CD4-positive, alpha-beta T cell treated with Interleukin-10 for 1 hour (primary cell): ENCODE measurements at regions not wholly inside any gene's neighbourhood (a gene's known extent, or its start where the extent isn't known, plus 50 kb on each side); places are given as distances from the start of the nearest gene placed in this dataset.
A peak's percentile ranks its signal among the peaks of the same experiment; 100 is the strongest.

Source experiments
- DNase-seq: peaks from one replicate; pipeline ENCODE4 v3.0.0-alpha.2; 2020

DNA sequence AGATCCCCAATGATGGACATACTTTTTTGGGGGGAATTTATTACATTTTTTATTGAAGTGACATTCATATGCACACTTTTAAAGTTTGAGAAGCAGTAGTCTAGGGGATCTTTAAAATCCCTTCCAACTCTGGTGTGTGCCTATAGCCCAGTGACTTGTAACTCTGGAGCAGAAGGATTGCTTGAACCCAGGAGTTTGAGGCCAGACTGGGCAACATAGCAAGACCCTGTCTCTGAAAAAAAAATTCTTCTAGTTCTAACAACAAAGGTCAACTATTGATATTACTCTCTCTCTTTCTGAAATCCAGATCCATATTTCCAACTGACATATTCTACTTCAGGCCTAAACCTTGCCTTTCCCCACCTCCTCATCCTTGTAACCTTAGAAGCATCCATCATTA lies 148.2 kb upstream of the SPRY4 start:
- DNase-seq = no peak

DNA sequence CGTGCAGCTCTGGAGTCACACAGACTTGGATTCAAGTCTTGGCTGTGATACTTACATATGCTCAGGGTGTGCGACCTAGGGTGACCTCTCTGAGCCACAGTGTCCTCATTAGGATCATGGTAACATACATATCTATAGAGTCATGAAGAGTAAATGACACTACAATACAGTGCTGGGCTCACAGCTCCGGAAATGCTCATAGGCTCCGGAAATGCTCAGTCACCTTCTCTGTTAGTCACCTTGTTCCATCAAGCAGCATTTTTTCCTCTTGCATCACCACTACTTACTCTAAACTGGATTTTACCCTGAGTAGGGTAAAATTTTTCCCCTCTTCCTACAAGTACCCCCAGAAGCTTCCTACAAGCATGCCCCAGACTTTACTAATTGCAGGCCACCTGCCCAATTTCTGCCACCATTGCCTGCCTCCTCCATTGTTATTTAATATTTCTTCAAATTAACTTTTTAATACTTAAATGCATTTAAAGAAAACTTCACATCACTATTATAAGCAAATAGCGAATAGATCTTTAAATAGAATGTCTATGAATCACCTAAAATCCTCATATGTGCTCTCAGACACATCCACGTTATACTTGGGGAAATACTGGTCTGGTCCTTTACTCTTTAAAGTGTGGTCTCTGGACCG lies 147.6 kb upstream of the SPRY4 start:
- DNase-seq = peak; percentile 41

DNA sequence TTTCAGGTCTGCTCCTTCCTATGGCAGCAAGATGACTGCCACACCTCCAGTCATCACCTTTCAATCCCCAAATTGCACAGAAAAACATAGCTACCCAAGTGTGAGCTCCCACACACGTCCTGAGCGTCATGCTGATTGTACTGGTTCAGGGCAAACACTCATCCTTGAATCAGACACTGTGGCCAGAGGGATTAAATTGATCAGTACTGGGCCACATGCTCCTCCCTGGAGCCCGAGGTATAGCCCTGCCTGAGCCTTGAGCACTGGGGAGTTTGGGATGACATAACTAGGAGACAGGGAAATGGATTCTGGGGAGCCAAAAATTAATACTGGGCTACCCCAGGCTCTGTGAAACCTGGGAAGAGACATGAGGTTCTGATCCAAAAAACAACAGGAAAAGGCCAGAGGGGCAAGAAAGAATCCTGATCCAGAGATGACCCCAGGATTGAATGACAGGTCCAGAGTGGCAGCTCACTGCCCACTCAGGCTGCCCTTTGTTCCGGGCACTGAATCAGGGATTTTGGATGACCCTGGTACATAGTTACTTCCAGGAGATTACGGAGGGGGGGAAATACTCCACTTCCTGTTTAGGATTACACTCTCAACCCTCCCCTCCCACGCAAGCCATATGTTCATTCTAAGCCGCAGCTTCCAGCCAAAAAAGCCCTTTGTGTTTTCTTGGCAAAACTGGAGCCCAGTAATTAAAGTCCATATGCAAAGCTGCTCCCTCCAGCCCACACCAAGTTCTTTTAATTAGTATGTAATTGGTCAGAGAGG lies 141.6 kb upstream of the SPRY4 start:
- DNase-seq = no peak

DNA sequence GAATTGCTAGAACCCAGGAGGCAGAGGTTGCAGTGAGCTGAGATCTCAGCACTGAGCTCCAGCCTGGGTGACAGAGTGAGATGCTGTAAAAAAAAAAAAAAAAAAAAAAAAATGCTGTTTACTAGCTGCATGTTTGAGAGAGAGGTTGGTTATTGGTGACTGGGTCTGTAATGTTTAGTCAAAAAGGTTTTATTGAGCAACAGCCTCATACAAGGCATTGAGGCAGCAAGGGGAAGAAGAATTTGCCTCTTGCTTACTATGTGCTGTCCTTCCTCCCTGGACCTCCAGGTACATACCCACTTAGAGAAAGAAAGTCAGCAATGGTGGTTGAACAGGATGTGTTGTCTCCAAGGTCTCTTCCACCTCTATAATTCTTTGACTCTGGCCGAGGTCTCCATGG lies 140.7 kb upstream of the SPRY4 start:
- no peak for DNase-seq

DNA sequence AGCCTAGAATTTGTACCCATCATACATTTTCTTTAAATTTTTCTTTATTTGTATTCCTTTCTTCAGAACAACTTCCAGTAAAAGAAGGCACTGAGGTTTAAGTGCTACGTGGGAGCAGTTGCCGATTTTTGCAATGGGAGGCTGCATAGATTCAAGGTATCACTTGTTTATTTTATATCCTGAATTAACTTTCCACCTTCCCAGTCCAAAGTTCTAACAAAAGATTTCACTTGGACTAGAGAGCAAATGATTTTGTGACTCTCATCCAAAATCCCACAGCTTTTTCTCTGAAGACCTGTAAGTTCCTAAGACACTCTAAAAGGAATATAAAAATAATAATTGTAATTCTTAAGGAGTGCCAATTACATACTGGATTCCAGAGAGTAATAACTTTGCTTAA lies 139.1 kb upstream of the SPRY4 start:
- no peak for DNase-seq

DNA sequence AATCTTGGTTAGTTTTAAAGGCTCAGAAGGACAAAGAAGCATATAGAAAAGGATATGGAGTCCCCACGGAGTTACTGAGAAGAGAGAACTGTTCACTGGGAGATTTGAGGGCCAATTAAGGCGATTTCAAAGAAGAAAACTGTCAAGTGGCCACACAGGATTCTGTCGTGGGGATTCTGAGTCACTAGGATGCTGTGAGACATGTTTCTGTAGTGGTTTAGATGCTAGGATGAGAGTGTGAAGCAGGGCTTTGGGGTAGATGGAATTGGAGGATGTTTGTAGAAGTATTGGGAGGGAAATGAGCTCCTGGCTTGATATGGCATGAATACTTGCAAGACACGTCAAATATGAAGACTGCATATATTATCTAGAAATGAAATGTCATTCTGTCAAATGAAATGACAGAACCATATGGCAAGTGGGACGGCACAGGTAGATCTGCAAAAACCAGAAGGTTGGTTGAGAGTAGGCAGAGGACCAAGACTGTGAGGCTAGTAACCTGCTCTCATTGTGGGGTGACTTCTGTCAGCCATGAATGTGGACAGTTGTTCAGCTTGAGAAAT lies 136.3 kb upstream of the SPRY4 start:
- DNase-seq = no peak

DNA sequence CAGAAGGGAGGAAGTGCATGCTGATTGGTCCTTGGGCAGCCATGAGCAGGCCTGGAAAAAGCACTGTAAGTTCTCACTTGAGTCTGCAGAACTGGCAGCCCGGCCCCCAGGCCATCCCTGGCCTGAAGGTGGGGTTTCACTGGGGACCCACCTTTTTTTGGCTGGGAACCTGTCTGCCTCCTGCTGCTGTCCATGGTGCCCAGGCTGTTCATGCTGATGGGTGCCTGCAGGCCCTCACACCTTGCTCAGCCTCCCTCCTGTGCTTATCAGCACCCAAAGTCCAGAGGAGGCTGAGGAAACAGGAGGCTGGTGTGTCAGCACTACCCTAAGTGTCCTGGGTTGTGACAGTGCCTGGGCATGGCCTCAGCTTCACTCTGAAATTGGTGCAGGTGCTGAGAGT lies 134.4 kb upstream of the SPRY4 start:
- no peak for DNase-seq

DNA sequence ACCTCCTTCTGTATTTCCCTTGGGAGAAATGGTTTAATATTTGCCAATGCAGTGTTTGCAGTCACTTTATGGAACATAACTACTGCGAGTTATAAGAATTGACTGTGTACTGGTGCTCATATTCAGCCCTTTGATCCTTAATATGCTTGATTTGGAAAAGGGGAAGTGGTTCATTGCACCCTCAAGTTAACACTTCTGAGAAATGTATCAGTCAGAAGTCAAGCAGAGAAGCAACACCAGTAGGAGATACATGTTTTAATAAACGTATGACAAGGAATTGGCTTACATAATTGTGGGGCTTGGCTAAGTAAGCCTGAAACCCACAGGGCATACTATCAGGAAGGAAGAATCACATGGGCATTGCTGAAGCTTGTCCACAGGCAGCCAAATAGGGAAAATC lies 131.0 kb upstream of the SPRY4 start:
- DNase-seq = no peak

DNA sequence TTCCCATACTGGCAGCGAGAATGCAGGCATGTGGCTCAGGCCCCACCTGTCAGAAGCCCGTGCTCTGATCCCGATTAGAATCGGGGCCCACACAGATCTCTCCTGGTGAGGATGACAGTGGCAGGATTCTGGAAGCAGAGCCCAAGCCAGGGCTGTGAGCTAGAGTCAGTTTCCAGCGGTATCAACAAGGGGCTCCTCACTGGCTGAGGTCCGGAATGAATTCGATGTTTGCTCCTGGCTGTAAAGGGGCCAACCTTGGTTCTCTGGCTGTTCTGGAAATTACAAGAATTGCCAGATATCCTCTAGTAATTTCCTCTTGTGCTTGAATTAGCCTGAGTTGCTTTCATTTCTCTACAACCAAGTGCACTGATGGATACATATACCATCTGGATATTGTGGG lies 129.1 kb upstream of the SPRY4 start:
- no peak for DNase-seq

DNA sequence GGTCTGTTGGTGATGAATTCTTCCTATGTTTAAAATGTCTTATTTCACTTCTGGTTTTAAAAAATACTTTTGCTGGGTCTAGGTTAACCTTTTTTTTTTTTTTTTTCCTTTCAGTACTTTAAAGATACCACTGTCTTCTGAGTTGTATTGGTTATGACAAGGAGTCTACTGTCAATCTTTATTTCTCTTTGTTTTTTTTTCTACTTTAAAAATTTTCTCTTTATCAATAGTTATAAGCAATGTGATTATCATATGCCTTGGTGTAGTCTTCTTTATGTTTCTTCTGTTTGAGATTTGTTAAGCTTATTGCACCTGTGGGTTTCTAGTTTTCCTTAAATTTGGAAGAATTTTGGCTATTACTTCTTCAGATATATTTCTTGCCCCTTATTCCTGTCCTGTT lies 125.6 kb upstream of the SPRY4 start:
- no peak for DNase-seq

DNA sequence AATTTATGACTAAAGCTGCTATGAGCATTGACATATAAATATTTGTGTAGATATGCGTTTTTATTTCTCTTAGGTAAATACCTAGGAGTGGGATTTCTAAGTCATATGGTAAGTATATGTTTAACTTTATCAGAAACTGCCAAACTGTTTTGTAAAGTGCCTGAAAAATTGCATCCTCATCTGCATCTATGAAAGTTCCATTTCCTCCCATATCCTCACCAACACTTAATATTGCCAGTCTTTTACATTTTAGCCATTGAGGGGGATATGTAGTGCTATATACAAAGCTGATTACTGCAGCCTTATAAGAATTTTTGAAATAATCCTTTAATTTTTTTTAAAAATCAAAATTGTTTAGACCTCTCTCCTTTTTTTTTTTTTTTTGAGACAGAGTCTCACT lies 123.1 kb upstream of the SPRY4 start:
- no peak for DNase-seq

DNA sequence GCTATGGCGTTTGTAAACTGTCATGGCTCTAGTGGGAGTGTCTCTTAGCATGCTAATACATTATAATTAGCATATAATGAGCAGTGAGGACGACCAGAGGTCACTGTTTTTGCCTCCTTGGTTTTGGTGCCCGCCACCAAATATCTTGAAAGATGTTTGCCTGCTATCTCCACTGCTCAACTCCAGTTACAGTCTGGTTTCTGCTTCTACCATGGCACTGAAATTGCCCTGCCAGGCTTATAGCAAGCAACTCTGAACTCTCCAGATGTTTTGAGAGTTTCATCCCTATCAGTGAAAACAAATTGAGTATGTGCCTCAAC lies 122.1 kb upstream of the SPRY4 start:
- DNase-seq = no peak

DNA sequence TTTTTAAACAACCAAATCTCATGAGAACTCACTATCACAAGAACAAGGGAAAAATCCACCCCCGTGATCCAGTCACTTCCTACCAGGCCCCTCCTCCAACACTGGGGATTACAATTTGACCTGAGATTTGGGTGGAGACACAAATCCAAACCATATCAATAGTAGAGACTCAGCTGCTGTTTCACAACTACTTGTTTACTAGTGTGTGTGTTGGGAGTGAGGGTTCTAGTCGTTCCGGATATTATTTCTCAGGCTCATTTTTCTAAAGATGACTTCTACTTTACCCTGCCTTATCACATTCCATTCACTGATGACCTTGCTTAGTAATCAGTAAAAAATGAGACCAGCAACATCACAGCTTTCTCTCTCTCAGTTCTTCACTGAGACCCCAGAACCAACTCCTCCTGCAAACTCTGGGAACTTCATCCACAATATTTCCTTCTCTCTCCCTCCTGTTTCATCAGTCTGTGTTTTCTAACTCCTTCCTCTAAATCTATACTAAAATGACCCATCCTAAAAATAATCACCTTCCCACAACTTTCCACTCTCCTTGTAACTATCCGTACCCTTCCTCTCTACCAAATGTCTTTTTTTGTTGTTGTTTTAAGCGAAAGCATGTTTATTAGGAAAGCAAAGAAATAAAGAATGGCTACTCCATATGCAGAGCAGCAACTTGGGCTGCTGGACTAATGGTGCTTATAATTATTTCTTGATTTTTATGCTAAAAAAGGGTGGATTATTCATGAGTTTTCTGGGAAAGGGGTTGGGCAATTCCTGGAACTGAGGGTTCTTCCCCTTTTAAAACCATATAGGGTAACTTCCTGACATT lies 121.5 kb upstream of the SPRY4 start:
- DNase-seq = no peak

DNA sequence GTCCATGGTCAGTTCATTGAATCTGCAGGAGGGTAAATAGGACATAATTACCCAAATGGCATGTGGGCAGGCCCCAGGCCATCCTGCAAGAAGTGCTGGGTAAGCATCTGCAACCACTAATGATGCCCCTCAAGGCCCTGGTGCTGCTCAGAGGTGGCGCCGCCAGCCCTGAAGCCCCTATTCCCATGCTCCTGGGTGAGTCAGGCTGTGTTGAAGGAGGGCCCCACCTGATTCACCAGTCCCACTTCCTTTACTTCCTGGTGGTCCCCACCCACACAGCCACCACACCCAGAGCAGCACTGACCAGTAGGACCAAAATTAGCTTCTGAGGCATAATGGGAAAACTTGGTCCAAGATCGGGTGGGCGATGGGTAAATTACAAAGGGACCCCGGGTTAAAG lies 120.4 kb upstream of the SPRY4 start:
- no peak for DNase-seq

DNA sequence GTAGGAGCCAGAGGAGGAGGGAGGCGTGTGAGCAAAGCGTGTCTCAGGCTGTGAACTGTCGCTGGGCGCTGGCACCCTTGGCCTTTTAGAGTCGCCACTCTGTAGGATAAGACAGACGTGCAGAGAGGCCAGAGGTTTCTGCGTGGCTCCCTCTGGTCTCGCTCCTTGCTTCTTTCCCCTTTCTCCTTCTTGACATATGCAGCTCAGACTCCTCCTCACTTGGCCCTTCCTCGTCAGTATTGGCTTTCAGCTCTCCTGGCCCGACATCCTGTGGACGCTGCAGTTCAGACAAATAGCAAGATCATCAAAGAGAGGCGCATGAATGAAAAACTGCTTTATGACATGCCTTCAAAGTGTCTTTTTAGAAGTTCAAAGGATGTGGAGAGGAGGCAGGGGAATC lies 116.8 kb upstream of the SPRY4 start:
- peak; percentile 18 for DNase-seq

DNA sequence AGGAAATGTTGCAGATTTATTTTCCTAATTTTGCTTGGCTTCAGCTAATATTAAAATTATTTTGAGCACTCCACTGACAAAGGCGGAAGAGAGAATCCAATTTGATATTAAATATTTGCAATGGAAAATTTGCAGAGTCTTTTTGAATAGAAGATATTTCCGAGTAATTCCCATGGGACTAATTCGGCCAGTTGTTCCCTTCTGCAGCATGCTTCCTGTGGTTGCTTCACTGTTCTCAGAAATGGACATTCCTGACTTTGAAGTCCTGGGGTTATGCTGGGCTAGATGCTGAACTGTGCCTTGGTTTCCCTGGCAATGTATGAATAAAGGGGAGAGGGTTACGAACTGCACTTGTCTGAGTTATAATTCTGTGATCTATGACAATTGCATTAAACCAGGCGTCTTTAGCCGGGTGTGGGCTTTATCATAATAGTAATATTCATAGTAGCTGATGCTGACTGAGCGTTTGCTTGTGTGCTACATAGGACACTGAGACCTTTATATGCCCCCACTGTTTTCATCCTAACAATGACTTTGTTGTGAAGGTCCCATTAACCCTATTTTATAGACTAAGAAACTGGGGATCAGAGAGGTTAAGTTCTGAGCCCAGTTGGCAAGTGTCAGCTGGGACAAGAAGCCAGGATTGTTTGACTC lies 114.5 kb upstream of the SPRY4 start:
- DNase-seq = no peak

DNA sequence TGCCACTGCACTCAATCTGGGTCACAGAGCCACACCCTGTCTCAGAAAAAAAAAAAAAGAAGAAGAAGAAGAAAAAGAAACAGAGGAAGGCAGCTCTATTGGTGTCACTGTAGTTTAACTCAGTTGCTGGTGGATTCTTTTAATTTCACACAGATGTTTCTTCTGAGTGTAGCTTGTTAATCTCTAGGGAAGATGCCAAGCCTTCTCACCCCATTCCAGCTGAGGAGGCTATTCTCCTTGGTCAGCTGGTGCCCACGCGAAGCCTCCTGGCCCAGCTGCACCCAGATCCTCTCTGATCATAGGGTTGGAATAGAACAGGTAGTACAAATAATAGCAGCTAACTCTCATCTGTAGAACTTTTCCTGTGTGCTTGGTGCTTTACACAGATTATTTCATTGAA lies 113.8 kb upstream of the SPRY4 start:
- DNase-seq = no peak

DNA sequence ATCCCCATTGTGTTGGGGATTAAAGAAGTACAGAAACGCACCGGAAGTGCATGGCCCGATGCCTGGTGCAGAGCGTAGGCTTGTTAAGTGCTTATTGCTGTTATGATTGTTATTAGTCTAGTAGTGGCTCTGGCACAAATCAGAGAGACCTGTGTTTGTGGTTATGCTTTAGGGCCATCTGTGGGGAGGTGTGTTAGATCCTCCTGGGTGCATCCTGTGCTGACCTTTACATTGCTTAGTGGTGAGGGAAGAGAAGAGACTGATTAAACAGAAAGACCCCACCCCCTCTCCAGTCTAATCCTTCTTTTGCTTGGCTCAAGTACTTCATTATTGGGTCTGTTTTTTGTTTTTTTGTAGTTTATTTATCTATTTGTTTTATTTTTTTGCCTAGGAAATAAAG lies 112.7 kb upstream of the SPRY4 start:
- no peak for DNase-seq

DNA sequence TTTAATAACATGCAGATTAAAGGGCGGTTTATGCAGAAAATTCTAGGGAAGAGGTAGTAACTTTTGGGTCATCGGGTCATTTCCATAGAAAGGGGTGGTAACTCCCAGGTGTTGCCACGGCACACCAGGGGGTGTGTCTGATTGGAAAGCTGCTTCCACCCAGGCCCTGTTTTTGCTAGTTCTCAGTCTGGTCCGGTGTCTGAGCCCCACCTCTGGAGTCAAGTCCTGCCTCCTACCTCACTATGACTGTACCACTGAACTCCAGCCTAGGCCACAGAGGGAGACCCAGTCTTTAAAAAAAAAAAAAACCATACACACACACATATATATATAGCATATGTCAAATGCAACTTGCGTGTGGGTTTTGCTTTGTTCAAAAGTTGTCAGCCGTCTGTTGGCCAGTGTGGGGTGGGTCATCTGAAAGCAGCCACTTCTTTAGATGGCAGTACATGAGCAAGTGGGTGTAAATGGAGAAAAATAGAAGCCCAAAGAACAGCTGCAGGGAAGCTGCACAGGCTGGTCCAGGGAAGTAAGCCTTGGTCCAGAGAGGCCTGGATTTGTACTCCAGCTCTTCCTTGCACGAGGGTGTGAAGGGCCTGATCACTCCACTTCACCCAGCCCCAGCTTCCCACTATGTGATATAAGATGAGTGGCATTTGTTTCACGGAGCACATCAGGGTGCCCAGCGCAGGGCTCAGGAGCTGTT lies 110.7 kb upstream of the SPRY4 start:
- no peak for DNase-seq

DNA sequence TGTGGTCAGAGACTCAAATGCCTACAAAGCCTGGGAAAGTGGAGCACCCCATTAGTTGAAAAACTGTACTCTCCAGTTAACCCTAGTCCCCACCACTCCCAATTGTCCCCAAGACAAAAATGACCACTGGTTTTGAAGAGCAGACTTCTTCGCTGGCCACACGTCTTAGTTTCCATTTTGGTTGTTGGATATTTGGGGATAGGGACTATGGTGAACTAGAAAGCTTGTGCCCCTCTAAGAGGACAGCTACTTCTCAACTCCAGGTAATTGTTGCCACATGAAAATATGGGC lies 109.4 kb upstream of the SPRY4 start:
- no peak for DNase-seq

DNA sequence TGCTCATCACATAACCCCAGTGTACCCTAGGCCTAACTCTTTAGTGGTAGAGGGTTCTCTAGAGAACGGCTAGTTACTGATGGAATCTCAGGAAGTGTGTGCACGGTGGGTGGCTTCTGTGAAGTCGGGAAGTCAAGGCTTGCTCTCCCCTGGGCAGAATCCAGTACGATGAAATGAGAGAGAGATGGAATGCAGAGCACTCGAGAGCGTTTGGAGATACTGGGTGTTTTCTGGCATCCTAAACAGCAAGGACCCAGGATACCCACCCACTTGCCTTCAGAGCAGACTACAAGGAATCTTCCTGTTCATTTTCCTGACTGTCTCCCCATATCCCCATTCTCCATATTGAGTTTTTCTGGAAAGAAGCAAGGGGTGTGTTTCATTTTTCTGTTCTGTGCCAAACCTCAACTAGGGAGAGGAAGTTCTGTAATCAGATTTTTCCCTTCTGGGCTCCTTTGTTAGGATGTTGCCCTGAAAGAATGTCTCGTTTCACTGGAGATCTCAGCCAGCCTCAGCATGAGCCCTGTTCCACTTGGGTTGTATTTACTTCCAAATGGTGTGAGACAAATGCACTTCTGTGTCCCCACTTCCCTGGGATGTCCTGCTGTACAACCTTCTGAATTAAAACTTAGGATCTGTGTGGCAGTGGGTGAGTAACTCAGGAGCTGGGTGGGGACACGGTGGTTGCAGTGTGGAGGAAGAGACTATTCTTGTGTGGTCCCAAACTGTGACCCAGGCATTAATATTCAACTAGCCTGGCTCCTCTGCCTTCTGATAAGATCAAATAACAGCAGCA lies 108.9 kb upstream of the SPRY4 start:
- no peak for DNase-seq

DNA sequence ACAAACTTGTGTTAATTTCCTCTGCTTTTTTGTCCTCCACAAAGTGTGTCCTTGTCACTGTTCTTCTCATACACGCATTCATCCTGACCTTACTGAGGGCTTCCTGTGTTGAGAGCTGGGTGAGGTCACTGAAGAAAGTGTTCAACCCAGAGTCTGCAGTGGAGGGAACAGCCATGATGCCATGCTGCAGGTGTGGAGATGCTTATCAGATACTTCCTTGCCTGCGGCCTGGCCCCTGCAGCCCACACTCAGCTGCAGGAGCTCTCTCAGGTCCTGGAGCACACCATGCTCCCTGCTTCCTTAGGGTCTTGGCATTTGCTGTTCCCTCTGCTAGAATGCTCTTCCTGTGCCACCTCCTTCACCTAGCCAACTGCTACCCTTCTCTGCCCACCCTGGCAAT lies 108.1 kb upstream of the SPRY4 start:
- DNase-seq = peak; percentile 73
